Ovary (tissue), 7 donors: ENCODE measurements at regions not wholly inside any gene's neighbourhood (a gene's known extent, or its start where the extent isn't known, plus 50 kb on each side); places are given as distances from the start of the nearest gene placed in this dataset.
"Not testable (repeated sequence)": the region's sequence is repeated elsewhere in the genome, so short reads cannot be mapped to it uniquely, and the experiment has no call there.

Experiments used
- DNase-seq, 5 donors: peaks; one replicate each; pipeline ENCODE4 v3.0.0-alpha.2; 2019 to 2020
- H3K27ac ChIP-seq, 2 donors: fragments of 200-600 bp; one replicate each; pipeline versions ENCODE4 v1.5.1 to v1.8.0; 2019 to 2022
- H3K27me3 ChIP-seq: fragments of 200-600 bp; one replicate; pipeline ENCODE4 v1.8.0; 2022
- H3K36me3 ChIP-seq: fragments of 200-600 bp; sonication (generic); one replicate; pipeline ENCODE4 v1.5.1; 2019
- H3K4me1 ChIP-seq: one replicate; pipeline ENCODE4 v1.8.1; 2013; ENCODE audit warnings: mild to moderate bottlenecking, moderate library complexity; ENCODE audit not compliant: insufficient read depth
- H3K4me3 ChIP-seq: fragments of 200-600 bp; sonication (generic); one replicate; pipeline ENCODE4 v1.5.1; 2017
- H3K9me3 ChIP-seq, 2 donors: fragments of 200-600 bp in 1 of 2; sonication (generic) in 1 of 2; one replicate each; pipeline versions ENCODE4 v1.5.1 to v1.8.1; 2013 to 2019; ENCODE audit warnings: mild to moderate bottlenecking in 1 of 2, moderate library complexity in 1 of 2
- CTCF ChIP-seq, 3 donors: fragments of 450-650 bp in 2 of 3; fragments of 200-600 bp in 1 of 3; IDR thresholded peaks; one replicate each; pipeline versions ENCODE4 v1.5.1 to v1.8.0; 2016 to 2022; ENCODE audit warnings: antibody characterized with exemption in 3 of 3, mild to moderate bottlenecking in 1 of 3
- EP300 ChIP-seq: sonication (generic); formaldehyde crosslinking; IDR thresholded peaks from one replicate; pipeline ENCODE4 v1.6.1; 2017; ENCODE audit warnings: antibody characterized with exemption
- POLR2A ChIP-seq: fragments of 450-650 bp; IDR thresholded peaks from one replicate; pipeline ENCODE4 v1.6.1; 2017; ENCODE audit warnings: antibody characterized with exemption, mild to moderate bottlenecking, moderate library complexity
- WGBS, 3 donors: extraction: QIAGEN DNeasy Blood & Tissue Kit in 1 of 3; methylation state at CpG; one replicate each; pipeline versions ENCODE4 v1.1.5 to v1.1.7; 2013 to 2017; 5-methylcytosine and 5-hydroxymethylcytosine counted together
- intact Hi-C, 4 donors: fragments of 100-400 bp; cut with DNase I; formaldehyde crosslinking; loops; one replicate each; pipeline versions ENCODE4 v1.11.0 to v1.15.1; 2022 to 2023
- donor health status: DM: no; HTN: no; CAD: no; lungs with moderate emphysema.
- donor health status: DM: no; HTN: no; CAD: no.
- donor health status: Bipolar disorder and iron deficiency.
- donor health status: DM: no; HTN: no; CAD: no.
- donor health status: DM: yes; HTN: yes; CAD: no.

- H3K9me3 ChIP-seq, H3K4me1 ChIP-seq, H3K36me3 ChIP-seq, intact Hi-C loops, H3K4me3 ChIP-seq, DNase-seq, H3K27me3 ChIP-seq, H3K27ac ChIP-seq: not testable (repeated sequence)
- 79 to 84% (median 80%) methylated on average over 9 to 12 of the region's 12 CpGs for WGBS, 3 donors
Observed at GRCh38 chrX:3829041-3829531, 115.6 kb upstream of the PRKX start.

GRCh38 chrX:3828378-3829040 is 115.1 kb upstream of the PRKX start:
- DNase-seq, H3K27ac ChIP-seq, intact Hi-C loops, H3K27me3 ChIP-seq, H3K4me1 ChIP-seq, H3K4me3 ChIP-seq, H3K36me3 ChIP-seq, H3K9me3 ChIP-seq: not testable (repeated sequence)
- WGBS, 3 donors = 84 to 88% (median 87%) methylated on average over 17 to 19 of the region's 20 CpGs

GRCh38 chrX:3824008-3824407 is 110.6 kb upstream of the PRKX start:
- H3K27ac ChIP-seq, intact Hi-C loops, DNase-seq, H3K27me3 ChIP-seq, H3K4me3 ChIP-seq, H3K9me3 ChIP-seq, H3K36me3 ChIP-seq, H3K4me1 ChIP-seq: not testable (repeated sequence)
- WGBS, 3 donors = no CpG with 5 or more reads among the region's 5 CpGs

GRCh38 chrX:3820167-3820566 is 106.7 kb upstream of the PRKX start:
- Histone ChIP-seq H3K27ac (no peak overlapping the region), H3K36me3 (no peaks in the 10 kb centered on the region), H3K4me3 (no peak overlapping the region), H3K4me1 (peaks cover 1% of the 10 kb centered on the region), H3K27me3 (no peaks in the 10 kb centered on the region), H3K9me3 (no peaks in the 10 kb centered on the region)
- TF ChIP-seq EP300 (no peak), POLR2A (no peak), CTCF (IDR thresholded peaks at IDR 0.05) (no peak)
- 67 to 82% (median 72%) methylated on average over 4 of the region's 4 CpGs for WGBS, 3 donors
- DNase-seq = no peak
- intact Hi-C loops = no loop called here

- H3K27ac ChIP-seq, H3K36me3 ChIP-seq, H3K4me1 ChIP-seq, H3K4me3 ChIP-seq, DNase-seq, H3K27me3 ChIP-seq, H3K9me3 ChIP-seq: not testable (repeated sequence)
- 88 to 95% (median 90%) methylated on average over 5 of the region's 5 CpGs for WGBS, 3 donors
- intact Hi-C loops = loop anchor here in 1 of 4 donors (10.0 kb wide), 2 partner anchors 103 to 163 kb away; partner anchors contain the start of gene PRKX
Observed at GRCh38 chrX:3817480-3817879, 104.0 kb upstream of the PRKX start.

GRCh38 chrX:3815896-3816664 is 102.6 kb upstream of the PRKX start:
- Histone ChIP-seq H3K9me3 (no peaks in the 10 kb centered on the region), H3K4me1 (peaks cover 1% of the 10 kb centered on the region), H3K36me3 (no peaks in the 10 kb centered on the region), H3K4me3 (peak overlapping the region; percentile 85), H3K27me3 (no peaks in the 10 kb centered on the region), H3K27ac (peak overlapping the region; percentile 83 to 97)
- DNase-seq = peak; percentile 57 to 79 (median 72)
- intact Hi-C loops = loop anchor here in 1 of 4 donors (10.0 kb wide), 2 partner anchors 101 to 161 kb away; partner anchors contain the start of gene PRKX
- WGBS, 3 donors = 1 to 4% (median 1%) methylated on average over 44 to 50 of the region's 50 CpGs
- TF ChIP-seq EP300 (no peak), CTCF (IDR thresholded peaks at IDR 0.05) (no peak), POLR2A (no peak)
